Islet of Langerhans (tissue), 1 donor: ENCODE measurements at regions not wholly inside any gene's neighbourhood (a gene's known extent, or its start where the extent isn't known, plus 50 kb on each side); places are given as distances from the start of the nearest gene placed in this dataset.

Experiments used
- FAIRE-seq: peaks from one replicate; lab custom pipeline; 2011; peaks lifted over from hg19 to GRCh38; lab: Jason Lieb, UNC

- no peak for FAIRE-seq
These were observed 65.5 kb upstream of the UBE3A start for GRCh38 chr15:25504307-25504706.

GRCh38 chr15:25501828-25502446 is 63.1 kb upstream of the UBE3A start:
- peak; percentile 93 for FAIRE-seq

GRCh38 chr15:25498835-25499234 is 60.0 kb upstream of the UBE3A start:
- FAIRE-seq, result no peak

GRCh38 chr15:25497934-25498333 is 59.1 kb upstream of the UBE3A start:
- FAIRE-seq, result no peak

- FAIRE-seq, result no peak
These were observed 55.2 kb upstream of the UBE3A start for GRCh38 chr15:25493823-25494526.

- no peak for FAIRE-seq
These were observed 53.5 kb upstream of the UBE3A start for GRCh38 chr15:25492315-25492714.
